ENCODE measurements at regions not wholly inside any gene's neighbourhood (a gene's known extent, or its start where the extent isn't known, plus 50 kb on each side); places are given as distances from the start of the nearest gene placed in this dataset.

GRCh38 chr11:69926376-69927050 is 107.3 kb upstream of the FGF3 start:
- TF ChIP-seq SP1 (IDR thresholded peaks at IDR 0.05; ENCODE audit: low read depth) (no peak), EZH2phosphoT487 (IDR thresholded peaks at IDR 0.05; ENCODE audit: borderline replicate concordance) (no peak), JUND (IDR thresholded peaks at IDR 0.05) (no peak), CBX3 (IDR thresholded peaks at IDR 0.05; ENCODE audit: low read depth) (no peak), SRF (IDR thresholded peaks at IDR 0.05; ENCODE audit: low read depth) (no peak), ELF1 (IDR thresholded peaks at IDR 0.05; ENCODE audit: borderline replicate concordance, low read depth) (no peak), MAX (IDR thresholded peaks at IDR 0.05) (no peak), CTCF (IDR thresholded peaks at IDR 0.05 in 2 of 3, conservative IDR thresholded peaks at IDR 0.05 in 1 of 3; ENCODE audit: borderline replicate concordance in 1 of 3, insufficient read depth in 1 of 3, low read depth in 2 of 3, low read length in 2 of 3) (no peak), ZBTB33 (IDR thresholded peaks at IDR 0.05; ENCODE audit: extremely low read depth, insufficient replicate concordance, low read length) (no peak), YY1 (IDR thresholded peaks at IDR 0.05; ENCODE audit: extremely low read depth, insufficient replicate concordance, low read depth, low read length) (no peak), REST (IDR thresholded peaks at IDR 0.05; ENCODE audit: low read depth) (no peak), ZNF274 (IDR thresholded peaks at IDR 0.05; ENCODE audit: low read depth, low read length) (no peak), ATF3 (IDR thresholded peaks at IDR 0.05) (no peak), TCF7L2 (IDR thresholded peaks at IDR 0.05; ENCODE audit: borderline replicate concordance, extremely low read depth, insufficient read depth, insufficient read length) (no peak)
- intact Hi-C loops (cut with micrococcal nuclease), result no loop called here
- no peaks in the 10 kb centered on the region for H4K20me1 ChIP-seq (ENCODE audit: insufficient read depth)
- POLR2A ChIA-PET, result no interaction called here
- no peaks in the 10 kb centered on the region for H3K27me3 ChIP-seq (ENCODE audit: insufficient read depth, low read length)
- CTCF ChIA-PET, result interaction anchor here (0.6 to 1.4 kb wide), 2 partner anchors 11 to 251 kb away, joined by 3 to 5 read pairs; no protein-coding TSS in a partner anchor
- no peak overlapping the region for H3K4me3 ChIP-seq (replicated peaks in 1 of 2; ENCODE audit: low read depth in 1 of 2, low read length in 2 of 2)
- no peak overlapping the region for H3K9ac ChIP-seq (ENCODE audit: low read length)
- BruUV-seq (replicated peaks), result no TSS peak
- no peak overlapping the region for H3K27ac ChIP-seq (ENCODE audit: low read depth, low read length)
- no peaks in the 10 kb centered on the region for H3K9me2 ChIP-seq (ENCODE audit: insufficient read depth)
- no peaks in the 10 kb centered on the region for H3K9me3 ChIP-seq (ENCODE audit: control insufficient read depth in 1 of 2, insufficient read depth in 1 of 2, low read depth in 1 of 2, low read length in 2 of 2)
- no peak overlapping the region for H2AFZ ChIP-seq (ENCODE audit: low read depth, low read length, poor library complexity, severe bottlenecking)
- no peaks in the 10 kb centered on the region for H3K4me1 ChIP-seq (ENCODE audit: control insufficient read depth in 1 of 2, insufficient read depth in 2 of 2, low read length in 2 of 2)
- no peaks in the 10 kb centered on the region for H3K79me2 ChIP-seq (ENCODE audit: insufficient read depth, low read length)
- DNase-seq (ENCODE audit: low read depth, low spot score), result no peak
- H3K36me3 ChIP-seq (ENCODE audit: control insufficient read depth in 1 of 2, insufficient read depth in 2 of 2, low read length in 2 of 2), result no peaks in the 10 kb centered on the region
- no peak overlapping the region for H3K4me2 ChIP-seq (ENCODE audit: low read length)
- no peak for ATAC-seq
- RAD21 ChIA-PET (ENCODE audit: low non-redundant PET in 1 of 2, low total read pairs in 2 of 2, uncharacterized antibody in 2 of 2, unreplicated experiment in 2 of 2), result no interaction called here

Data from HCT116 (cell line).